ENCODE measurements at regions not wholly inside any gene's neighbourhood (a gene's known extent, or its start where the extent isn't known, plus 50 kb on each side); places are given as distances from the start of the nearest gene placed in this dataset.

DNA sequence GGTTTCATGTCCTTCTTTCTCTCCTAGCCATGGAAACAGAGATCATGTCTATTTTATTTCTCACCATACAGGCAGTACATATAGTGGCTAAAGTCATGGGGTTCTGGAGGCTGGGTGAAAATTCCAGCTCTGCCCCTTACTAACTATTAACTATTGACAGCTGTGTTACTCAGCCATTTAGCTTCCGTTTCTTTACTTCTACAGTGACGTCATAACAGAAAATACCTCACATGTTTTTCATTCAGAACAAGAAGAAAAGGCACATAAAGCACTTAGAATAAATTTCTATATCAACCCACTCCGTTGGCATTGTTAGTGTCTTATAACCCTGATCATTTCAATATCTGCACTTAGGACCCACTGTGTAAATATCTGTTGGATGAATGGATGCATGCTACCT lies 1506.9 kb upstream of the TMEM132C start:
- H3K27me3 ChIP-seq (replicated peaks; ENCODE audit: insufficient read depth): no peaks in the 10 kb centered on the region

DNA sequence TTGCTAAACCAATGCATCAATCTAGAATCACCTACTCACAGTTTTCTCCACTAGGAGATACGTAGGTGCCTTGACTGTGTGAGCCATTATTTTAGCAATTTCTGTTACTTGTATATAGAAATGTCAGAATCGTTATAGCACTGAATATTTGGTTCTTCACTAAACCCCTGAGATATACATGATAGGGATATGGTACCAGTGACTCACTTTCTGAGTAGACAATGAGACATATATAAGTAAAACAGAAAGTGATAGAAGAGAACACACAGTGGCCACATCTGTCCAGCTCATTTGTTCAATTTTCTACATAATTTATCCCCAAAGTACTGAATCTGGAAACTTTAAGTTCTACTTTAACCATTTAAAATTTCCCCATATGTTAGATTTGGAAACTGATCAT lies 1505.5 kb upstream of the TMEM132C start:
- ATAC-seq (ENCODE audit: insufficient number of reproducible peaks, low FRiP score, low read depth) (no peak), DNase-seq (ENCODE audit: low spot score) (no peak)
- Histone ChIP-seq H3K36me3 (no peaks in the 10 kb centered on the region), H3K4me3 (no peak overlapping the region), H3K27me3 (replicated peaks; ENCODE audit: insufficient read depth) (no peaks in the 10 kb centered on the region), H3K27ac (no peak overlapping the region), H3K4me1 (ENCODE audit: control insufficient read depth in 1 of 2, low read depth in 2 of 2) (no peaks in the 10 kb centered on the region), H3K9me3 (peaks cover 15% of the 10 kb centered on the region)
- TF ChIP-seq, protein P1, sequence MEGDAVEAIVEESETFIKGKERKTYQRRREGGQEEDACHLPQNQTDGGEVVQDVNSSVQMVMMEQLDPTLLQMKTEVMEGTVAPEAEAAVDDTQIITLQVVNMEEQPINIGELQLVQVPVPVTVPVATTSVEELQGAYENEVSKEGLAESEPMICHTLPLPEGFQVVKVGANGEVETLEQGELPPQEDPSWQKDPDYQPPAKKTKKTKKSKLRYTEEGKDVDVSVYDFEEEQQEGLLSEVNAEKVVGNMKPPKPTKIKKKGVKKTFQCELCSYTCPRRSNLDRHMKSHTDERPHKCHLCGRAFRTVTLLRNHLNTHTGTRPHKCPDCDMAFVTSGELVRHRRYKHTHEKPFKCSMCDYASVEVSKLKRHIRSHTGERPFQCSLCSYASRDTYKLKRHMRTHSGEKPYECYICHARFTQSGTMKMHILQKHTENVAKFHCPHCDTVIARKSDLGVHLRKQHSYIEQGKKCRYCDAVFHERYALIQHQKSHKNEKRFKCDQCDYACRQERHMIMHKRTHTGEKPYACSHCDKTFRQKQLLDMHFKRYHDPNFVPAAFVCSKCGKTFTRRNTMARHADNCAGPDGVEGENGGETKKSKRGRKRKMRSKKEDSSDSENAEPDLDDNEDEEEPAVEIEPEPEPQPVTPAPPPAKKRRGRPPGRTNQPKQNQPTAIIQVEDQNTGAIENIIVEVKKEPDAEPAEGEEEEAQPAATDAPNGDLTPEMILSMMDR (IDR thresholded peaks at IDR 0.05): no peak

More for the DNA sequence above, 1506.9 kb upstream of the TMEM132C start:
- H3K27ac ChIP-seq: no peak overlapping the region
- no peak for DNase-seq (ENCODE audit: low spot score)
- TF ChIP-seq, protein P1 (IDR thresholded peaks at IDR 0.05): no peak
- no peaks in the 10 kb centered on the region for H3K36me3 ChIP-seq
- peaks cover 15% of the 10 kb centered on the region for H3K9me3 ChIP-seq
- H3K4me1 ChIP-seq (ENCODE audit: control insufficient read depth in 1 of 2, low read depth in 2 of 2): no peaks in the 10 kb centered on the region
- ATAC-seq (ENCODE audit: insufficient number of reproducible peaks, low FRiP score, low read depth): no peak
- H3K4me3 ChIP-seq: no peak overlapping the region

- ATAC-seq (ENCODE audit: insufficient number of reproducible peaks, low FRiP score, low read depth): no peak
- DNase-seq (ENCODE audit: low spot score): no peak
- no peak overlapping the region for H3K4me3 ChIP-seq
- TF ChIP-seq, protein P1 (IDR thresholded peaks at IDR 0.05): no peak
- no peaks in the 10 kb centered on the region for H3K4me1 ChIP-seq (ENCODE audit: control insufficient read depth in 1 of 2, low read depth in 2 of 2)
- H3K27ac ChIP-seq: no peak overlapping the region
- no peaks in the 10 kb centered on the region for H3K36me3 ChIP-seq
- H3K9me3 ChIP-seq: peaks cover 15% of the 10 kb centered on the region
- H3K27me3 ChIP-seq (replicated peaks; ENCODE audit: insufficient read depth): no peaks in the 10 kb centered on the region
Measured at GRCh38 chr12:126762150-126762549, 1504.8 kb upstream of the TMEM132C start.

DNA sequence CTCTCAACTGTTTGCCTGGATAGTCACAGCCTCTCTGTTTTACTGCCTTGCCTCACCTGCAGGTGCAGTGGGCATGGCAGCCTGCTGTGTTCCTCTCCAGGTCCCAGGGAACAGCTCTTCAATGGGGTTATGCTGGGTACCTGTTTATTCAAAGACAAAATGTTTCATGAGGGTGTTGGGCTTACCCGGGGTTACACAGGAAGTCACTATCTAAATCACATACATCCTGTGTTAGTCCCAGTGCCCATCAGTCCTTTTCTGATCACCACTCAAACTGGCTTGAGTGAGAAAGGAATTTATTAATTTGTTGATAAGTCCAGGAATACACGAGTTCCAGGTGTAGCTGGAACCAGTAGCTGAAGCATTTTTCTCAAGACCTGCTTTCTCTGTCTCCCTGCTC lies 1503.6 kb upstream of the TMEM132C start:
- Histone ChIP-seq H3K27ac (no peak overlapping the region), H3K4me1 (ENCODE audit: control insufficient read depth in 1 of 2, low read depth in 2 of 2) (no peaks in the 10 kb centered on the region), H3K36me3 (no peaks in the 10 kb centered on the region), H3K9me3 (peaks cover 15% of the 10 kb centered on the region), H3K27me3 (replicated peaks; ENCODE audit: insufficient read depth) (no peaks in the 10 kb centered on the region), H3K4me3 (no peak overlapping the region)
- TF ChIP-seq, protein P1 (IDR thresholded peaks at IDR 0.05): no peak
- DNase-seq (ENCODE audit: low spot score) (no peak), ATAC-seq (ENCODE audit: insufficient number of reproducible peaks, low FRiP score, low read depth) (no peak)

GRCh38 chr12:126767334-126767733 lies 1499.6 kb upstream of the TMEM132C start:
- Histone ChIP-seq H3K4me3 (no peak overlapping the region), H3K9me3 (peaks cover 15% of the 10 kb centered on the region), H3K4me1 (ENCODE audit: control insufficient read depth in 1 of 2, low read depth in 2 of 2) (no peaks in the 10 kb centered on the region), H3K27me3 (replicated peaks; ENCODE audit: insufficient read depth) (no peaks in the 10 kb centered on the region), H3K27ac (no peak overlapping the region), H3K36me3 (no peaks in the 10 kb centered on the region)
- TF ChIP-seq, protein P1 (IDR thresholded peaks at IDR 0.05): no peak
- ATAC-seq (ENCODE audit: insufficient number of reproducible peaks, low FRiP score, low read depth) (no peak), DNase-seq (ENCODE audit: low spot score) (no peak)
